Activated CD4-positive, alpha-beta T cell treated with anti-CD3 and anti-CD28 coated beads, Interleukin-2, amount 10 ng/mL, durations not matched to agents 24 days and 14 days (primary cell): ENCODE measurements at regions not wholly inside any gene's neighbourhood (a gene's known extent, or its start where the extent isn't known, plus 50 kb on each side); places are given as distances from the start of the nearest gene placed in this dataset.
A peak's percentile ranks its signal among the peaks of the same experiment; 100 is the strongest.

Experiments used
- DNase-seq: peaks from one replicate; pipeline ENCODE4 v3.0.0; 2022
- H3K27ac Mint-ChIP-seq: one replicate; pipeline ENCODE4 v1.8.0; 2022; ENCODE audit warnings: mild to moderate bottlenecking, mixed read lengths
- H3K27me3 Mint-ChIP-seq: one replicate; pipeline ENCODE4 v1.8.0; 2022; ENCODE audit warnings: mixed read lengths
- H3K36me3 Mint-ChIP-seq: one replicate; pipeline ENCODE4 v1.8.0; 2022; ENCODE audit warnings: low read depth, mild to moderate bottlenecking, mixed read lengths
- H3K4me1 Mint-ChIP-seq: one replicate; pipeline ENCODE4 v1.8.0; 2021; ENCODE audit warnings: mixed read lengths
- H3K4me3 Mint-ChIP-seq: one replicate; pipeline ENCODE4 v1.8.0; 2022; ENCODE audit warnings: mild to moderate bottlenecking, moderate library complexity, mixed read lengths
- H3K9me3 Mint-ChIP-seq: one replicate; pipeline ENCODE4 v1.8.0; 2021; ENCODE audit warnings: mixed read lengths
- intact Hi-C: fragments of 100-400 bp; cut with micrococcal nuclease; formaldehyde crosslinking; loops from one replicate; pipeline ENCODE4 v1.15.1; 2023

DNA sequence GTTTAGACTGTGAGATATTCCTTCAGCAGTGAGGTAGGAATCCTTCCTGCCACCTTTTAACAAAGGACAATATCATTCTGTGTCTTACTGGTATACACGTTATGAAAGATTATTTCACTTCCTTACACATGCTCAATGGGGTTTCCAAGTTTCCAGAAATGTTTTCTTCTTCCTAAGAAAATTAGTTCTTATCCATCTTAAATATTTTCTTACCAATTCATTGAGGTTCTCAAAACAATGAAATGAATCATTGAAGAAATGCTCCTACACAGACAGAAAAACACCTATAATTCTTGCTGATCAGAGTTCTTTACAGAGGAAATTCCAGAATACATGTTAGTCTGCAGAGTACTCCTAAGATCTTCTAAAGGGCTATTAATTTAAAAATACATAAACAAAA, 51.4 kb upstream of the SEC61G start:
- no peak overlapping the region for H3K27ac Mint-ChIP-seq
- intact Hi-C loops = no loop called here
- H3K27me3 Mint-ChIP-seq = no peaks in the 10 kb centered on the region
- no peaks in the 10 kb centered on the region for H3K9me3 Mint-ChIP-seq
- H3K4me1 Mint-ChIP-seq = no peaks in the 10 kb centered on the region
- DNase-seq = no peak
- no peaks in the 10 kb centered on the region for H3K36me3 Mint-ChIP-seq
- no peak overlapping the region for H3K4me3 Mint-ChIP-seq

DNA sequence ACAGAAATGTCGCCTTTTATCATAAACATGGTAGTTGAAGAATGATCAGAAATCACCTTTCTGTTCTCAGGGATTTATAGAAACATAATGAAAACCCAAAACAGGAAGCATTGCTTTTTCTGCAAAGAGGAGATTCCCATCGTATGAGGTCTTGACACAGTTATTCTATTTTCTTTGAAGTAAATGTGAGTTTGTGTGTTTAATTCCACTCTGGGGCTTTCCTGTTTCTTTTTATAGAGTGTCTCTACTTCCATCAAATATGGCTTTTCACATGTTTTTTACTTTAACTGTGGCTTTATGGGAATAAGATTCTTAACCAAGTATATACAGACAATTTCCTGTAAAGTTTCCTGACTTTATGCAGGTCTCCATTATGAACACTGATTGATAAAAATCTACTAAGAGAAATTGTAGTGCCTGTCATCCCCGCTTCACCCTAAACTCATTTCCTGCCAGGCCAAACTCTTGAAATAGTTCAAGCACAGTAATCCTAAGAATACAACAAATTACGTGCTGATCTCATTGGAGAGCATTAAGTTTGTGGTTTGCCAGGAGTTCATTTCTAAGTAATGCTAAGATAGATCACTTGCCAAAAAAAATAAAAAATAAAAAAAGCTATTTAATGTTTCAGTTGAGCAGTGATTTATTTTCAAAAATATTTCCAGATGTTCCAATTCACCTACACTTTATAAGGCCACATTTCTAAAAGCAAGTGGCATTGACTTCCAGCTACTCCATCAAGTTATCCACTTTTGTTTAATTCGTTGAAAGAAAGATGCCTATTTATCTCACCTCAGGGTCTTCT, 52.2 kb upstream of the SEC61G start:
- no peaks in the 10 kb centered on the region for H3K27me3 Mint-ChIP-seq
- H3K9me3 Mint-ChIP-seq = no peaks in the 10 kb centered on the region
- intact Hi-C loops = no loop called here
- no peaks in the 10 kb centered on the region for H3K4me1 Mint-ChIP-seq
- H3K36me3 Mint-ChIP-seq = no peaks in the 10 kb centered on the region
- no peak overlapping the region for H3K4me3 Mint-ChIP-seq
- no peak for DNase-seq
- H3K27ac Mint-ChIP-seq = no peak overlapping the region

DNA sequence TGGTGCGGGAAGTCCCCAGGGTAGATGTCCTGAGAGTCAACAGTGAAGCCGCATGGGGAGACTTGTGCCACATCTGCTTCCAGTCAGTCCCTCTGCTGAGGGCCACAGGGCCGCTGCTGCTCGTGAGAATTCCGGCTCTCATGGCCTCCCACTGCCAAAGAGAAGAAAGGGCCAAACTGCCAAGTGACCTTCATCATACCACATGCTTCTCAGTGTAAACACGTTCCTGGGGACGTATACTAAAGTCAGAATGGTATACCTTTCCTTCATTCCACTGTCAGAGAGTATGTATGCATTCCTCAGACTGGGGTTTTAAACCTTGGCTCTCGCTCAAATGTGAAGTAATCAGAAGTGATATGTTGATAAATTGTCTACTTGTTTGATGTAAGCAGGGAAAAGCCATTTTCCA, 52.8 kb upstream of the SEC61G start:
- Mint-ChIP-seq H3K4me1 (no peaks in the 10 kb centered on the region), H3K36me3 (no peaks in the 10 kb centered on the region), H3K27me3 (peaks cover 2% of the 10 kb centered on the region), H3K9me3 (no peaks in the 10 kb centered on the region), H3K27ac (no peak overlapping the region), H3K4me3 (no peak overlapping the region)
- intact Hi-C loops = no loop called here
- DNase-seq = peak; percentile 46

DNA sequence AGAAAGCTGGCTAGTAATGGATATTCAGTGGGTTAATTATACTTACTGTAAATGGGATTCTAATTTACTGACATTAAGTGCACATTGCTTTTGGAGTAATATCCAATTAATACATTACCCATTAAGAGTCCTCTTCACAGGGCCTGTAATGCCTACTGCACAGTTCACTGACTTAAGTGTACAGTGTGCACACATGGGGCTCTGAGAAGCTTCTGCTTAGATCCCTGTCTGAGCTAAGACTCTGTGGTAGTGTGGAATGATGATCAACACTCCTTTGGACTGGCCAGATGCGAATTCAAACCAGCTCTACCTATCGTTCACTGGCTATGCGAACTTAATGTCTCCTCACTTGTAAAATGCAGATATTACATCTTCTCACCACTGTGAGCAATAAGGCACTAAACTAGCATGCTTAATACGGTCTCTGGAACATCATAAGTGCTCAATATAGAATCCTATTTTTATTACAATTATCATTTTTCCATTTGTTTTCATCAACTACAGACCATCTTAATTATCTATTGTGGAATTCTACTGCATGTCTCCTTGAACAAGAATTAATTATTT, 53.8 kb upstream of the SEC61G start:
- intact Hi-C loops = no loop called here
- Mint-ChIP-seq H3K27me3 (peaks cover 9% of the 10 kb centered on the region), H3K9me3 (no peaks in the 10 kb centered on the region), H3K4me1 (no peaks in the 10 kb centered on the region), H3K27ac (no peak overlapping the region), H3K36me3 (no peaks in the 10 kb centered on the region), H3K4me3 (no peak overlapping the region)
- DNase-seq = no peak

DNA sequence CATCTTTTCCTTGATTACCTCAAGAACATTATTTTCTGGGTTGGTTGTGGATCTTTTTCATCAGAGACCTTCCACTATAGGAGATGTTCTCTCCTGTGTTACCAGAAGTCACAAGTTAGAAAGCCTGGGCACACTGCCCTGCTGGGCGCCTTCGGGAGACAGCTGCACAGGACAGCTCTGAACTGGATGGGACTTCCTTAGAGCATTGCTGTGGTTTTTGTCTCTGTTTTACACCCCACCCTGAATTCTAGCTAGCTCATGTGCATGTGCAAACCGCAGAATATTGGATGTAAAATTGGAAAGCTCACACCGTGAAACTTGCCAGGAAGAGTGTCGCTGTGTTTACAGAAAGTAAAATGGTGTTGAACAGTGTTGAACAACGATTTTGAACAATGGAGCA, 54.4 kb upstream of the SEC61G start:
- intact Hi-C loops = no loop called here
- no peak for DNase-seq
- H3K27ac Mint-ChIP-seq = no peak overlapping the region
- H3K9me3 Mint-ChIP-seq = no peaks in the 10 kb centered on the region
- no peaks in the 10 kb centered on the region for H3K4me1 Mint-ChIP-seq
- peaks cover 9% of the 10 kb centered on the region for H3K27me3 Mint-ChIP-seq
- H3K36me3 Mint-ChIP-seq = no peaks in the 10 kb centered on the region
- no peak overlapping the region for H3K4me3 Mint-ChIP-seq

DNA sequence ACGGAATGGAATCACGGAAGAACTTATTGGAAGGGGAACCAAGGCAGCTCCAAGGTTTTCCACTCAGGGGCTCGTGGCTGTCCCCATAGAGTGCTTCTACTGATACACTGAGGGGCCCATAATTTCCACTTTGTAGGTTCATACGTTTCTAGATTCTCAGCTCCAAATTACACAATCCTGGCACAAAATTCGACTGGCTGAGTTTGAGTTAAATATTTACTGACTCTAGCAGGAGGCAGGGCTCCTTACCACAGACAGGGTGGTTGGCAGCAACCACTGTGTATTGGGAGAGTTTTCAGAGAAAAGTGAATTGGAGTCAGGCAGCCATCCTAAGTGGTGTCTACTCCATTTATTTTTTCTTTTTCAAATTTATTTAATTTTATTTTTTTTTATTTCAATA, 55.4 kb upstream of the SEC61G start:
- no peak for DNase-seq
- Mint-ChIP-seq H3K27me3 (peaks cover 9% of the 10 kb centered on the region), H3K4me3 (no peak overlapping the region), H3K4me1 (no peaks in the 10 kb centered on the region), H3K9me3 (no peaks in the 10 kb centered on the region), H3K27ac (no peak overlapping the region), H3K36me3 (no peaks in the 10 kb centered on the region)
- intact Hi-C loops = no loop called here

DNA sequence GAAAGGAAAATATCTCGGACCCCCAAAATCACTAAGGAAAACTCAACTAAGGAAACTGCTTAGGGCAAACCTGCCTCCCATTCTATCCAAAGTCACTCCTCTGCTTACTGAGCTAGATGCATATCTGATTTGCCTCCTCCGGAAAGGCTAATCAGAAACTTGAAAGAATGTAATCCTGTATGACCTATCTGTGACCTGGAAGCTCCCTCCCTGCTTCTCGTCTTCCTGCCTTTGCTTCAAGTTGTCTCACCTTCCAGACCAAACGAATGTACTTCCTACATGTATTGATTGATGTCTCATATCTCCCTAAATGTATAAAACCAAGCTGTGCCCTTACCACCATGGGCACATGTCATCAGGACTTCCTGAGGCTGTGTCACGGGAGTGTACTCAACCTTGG, 58.1 kb upstream of the SEC61G start:
- Mint-ChIP-seq H3K4me3 (no peak overlapping the region), H3K36me3 (no peaks in the 10 kb centered on the region), H3K9me3 (no peaks in the 10 kb centered on the region), H3K27ac (no peak overlapping the region), H3K27me3 (peaks cover 16% of the 10 kb centered on the region), H3K4me1 (no peaks in the 10 kb centered on the region)
- no peak for DNase-seq
- intact Hi-C loops = no loop called here

DNA sequence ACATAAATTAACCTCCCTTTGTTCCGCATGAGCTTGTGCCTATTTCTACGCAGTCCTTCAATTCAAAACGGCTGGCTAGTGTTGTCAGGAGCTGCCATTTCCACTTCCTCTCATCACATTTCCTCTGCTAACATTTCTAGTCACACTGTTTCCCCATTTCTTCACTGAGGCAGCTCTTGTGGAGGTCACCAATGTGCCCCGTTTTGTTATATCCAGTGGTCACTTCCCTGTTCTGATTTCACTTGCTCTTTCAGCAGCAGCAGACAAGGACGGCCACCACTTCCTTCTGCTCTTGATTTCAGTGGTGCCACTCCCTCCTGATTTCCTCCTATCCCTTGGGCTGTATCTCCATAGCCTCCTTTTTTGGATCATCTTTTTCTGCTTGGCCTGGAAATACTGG, 64.8 kb upstream of the SEC61G start:
- H3K9me3 Mint-ChIP-seq = no peaks in the 10 kb centered on the region
- no peaks in the 10 kb centered on the region for H3K36me3 Mint-ChIP-seq
- H3K4me1 Mint-ChIP-seq = no peaks in the 10 kb centered on the region
- intact Hi-C loops = no loop called here
- H3K27ac Mint-ChIP-seq = no peak overlapping the region
- peaks cover 10% of the 10 kb centered on the region for H3K27me3 Mint-ChIP-seq
- DNase-seq = no peak
- no peak overlapping the region for H3K4me3 Mint-ChIP-seq

DNA sequence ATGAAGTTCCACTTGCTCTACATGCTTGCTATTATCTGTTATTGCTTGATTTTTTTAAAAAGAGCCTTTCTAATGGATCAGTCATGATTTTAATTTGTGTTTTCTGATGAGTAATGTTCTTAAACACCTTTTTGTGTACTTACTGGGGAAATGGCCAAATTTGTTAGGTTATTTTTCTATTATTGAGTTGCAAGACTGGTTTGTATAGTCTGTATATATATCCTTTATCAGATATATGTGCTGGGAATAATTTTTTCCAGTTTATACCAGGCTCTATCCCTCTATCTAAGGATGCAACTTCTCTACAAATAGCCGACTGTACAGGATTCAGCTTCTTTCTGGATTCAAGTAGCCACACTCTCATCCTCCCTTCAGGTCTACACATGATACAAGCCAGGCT, 65.6 kb upstream of the SEC61G start:
- no peaks in the 10 kb centered on the region for H3K4me1 Mint-ChIP-seq
- peaks cover 10% of the 10 kb centered on the region for H3K27me3 Mint-ChIP-seq
- DNase-seq = no peak
- intact Hi-C loops = no loop called here
- no peak overlapping the region for H3K4me3 Mint-ChIP-seq
- H3K9me3 Mint-ChIP-seq = no peaks in the 10 kb centered on the region
- H3K36me3 Mint-ChIP-seq = no peaks in the 10 kb centered on the region
- H3K27ac Mint-ChIP-seq = no peak overlapping the region

DNA sequence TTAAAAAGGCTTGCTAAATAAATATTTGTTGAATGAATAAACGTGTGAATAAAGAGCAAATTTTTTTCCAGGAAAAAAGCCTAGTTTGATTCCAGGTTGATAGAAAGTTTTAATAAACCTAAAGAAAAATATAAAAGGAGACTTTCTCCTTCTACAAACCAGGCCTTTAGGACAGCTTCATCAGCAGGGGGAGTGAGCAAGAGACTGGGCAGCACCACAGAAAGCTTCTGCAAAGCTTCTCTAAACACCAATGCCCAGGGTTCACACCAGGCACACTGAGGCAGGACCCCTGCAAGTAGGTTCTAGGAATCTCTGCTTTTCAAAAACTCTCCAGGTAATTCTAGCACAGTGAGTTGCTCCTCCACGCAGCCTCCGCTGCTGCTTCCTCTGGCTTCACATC, 66.4 kb upstream of the SEC61G start:
- no peaks in the 10 kb centered on the region for H3K36me3 Mint-ChIP-seq
- intact Hi-C loops = no loop called here

DNA sequence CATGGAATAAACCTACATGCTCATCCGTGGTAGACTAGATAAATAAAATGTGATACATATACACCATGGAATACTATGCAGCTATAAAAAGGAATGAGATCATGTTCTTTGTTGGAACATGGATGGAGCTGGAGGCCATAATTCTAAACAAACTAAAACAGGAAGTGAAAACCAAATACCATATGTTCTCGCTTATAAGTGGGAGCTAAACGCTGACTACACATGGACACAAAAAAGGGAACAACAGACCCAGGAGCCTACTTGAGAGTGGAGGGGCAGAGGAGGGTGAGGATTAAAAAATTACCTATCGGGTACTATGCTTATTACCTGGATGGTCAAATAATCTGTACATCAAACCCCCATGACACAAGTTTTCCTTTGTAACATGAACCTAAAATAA, 68.7 kb upstream of the SEC61G start:
- H3K9me3 Mint-ChIP-seq = no peaks in the 10 kb centered on the region
- intact Hi-C loops = no loop called here
- no peak overlapping the region for H3K4me3 Mint-ChIP-seq
- H3K27ac Mint-ChIP-seq = no peak overlapping the region
- peaks cover 5% of the 10 kb centered on the region for H3K27me3 Mint-ChIP-seq
- DNase-seq = no peak
- H3K36me3 Mint-ChIP-seq = no peaks in the 10 kb centered on the region
- no peaks in the 10 kb centered on the region for H3K4me1 Mint-ChIP-seq

More for the DNA sequence above, 66.4 kb upstream of the SEC61G start:
- Mint-ChIP-seq H3K4me1 (no peaks in the 10 kb centered on the region), H3K4me3 (no peak overlapping the region), H3K27me3 (peaks cover 10% of the 10 kb centered on the region), H3K9me3 (no peaks in the 10 kb centered on the region), H3K27ac (no peak overlapping the region)
- no peak for DNase-seq

DNA sequence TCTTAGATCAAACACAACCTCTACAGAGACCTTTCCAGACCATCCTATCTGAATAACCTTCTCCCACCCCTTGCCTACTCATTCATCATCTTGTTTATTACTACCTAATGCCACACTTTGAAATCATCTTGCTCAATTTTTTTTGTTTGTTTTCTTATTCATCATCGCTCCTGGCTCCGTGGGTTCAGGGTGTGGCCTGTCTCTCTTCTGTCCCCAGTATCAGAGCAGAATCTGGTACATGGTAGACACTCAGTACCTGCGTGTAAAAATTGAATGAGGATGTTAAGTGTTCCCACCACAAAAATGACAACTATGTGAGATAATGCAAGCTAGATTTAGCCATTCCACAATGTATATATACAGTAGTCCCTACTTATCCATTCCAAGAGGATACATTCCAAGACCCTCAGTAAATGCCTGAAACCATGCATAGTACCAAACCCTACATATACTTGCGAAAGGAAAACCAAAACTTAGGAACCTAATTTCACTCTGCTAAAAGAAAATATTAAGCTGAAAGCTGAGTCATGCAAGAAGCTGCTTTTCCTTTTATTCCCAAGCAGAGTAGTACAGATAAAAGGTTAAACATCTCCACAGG, 72.1 kb upstream of the SEC61G start:
- peaks cover 2% of the 10 kb centered on the region for H3K27me3 Mint-ChIP-seq
- H3K4me3 Mint-ChIP-seq = no peak overlapping the region
- intact Hi-C loops = no loop called here
- no peaks in the 10 kb centered on the region for H3K36me3 Mint-ChIP-seq
- H3K9me3 Mint-ChIP-seq = no peaks in the 10 kb centered on the region
- H3K27ac Mint-ChIP-seq = no peak overlapping the region
- no peak for DNase-seq
- H3K4me1 Mint-ChIP-seq = no peaks in the 10 kb centered on the region

DNA sequence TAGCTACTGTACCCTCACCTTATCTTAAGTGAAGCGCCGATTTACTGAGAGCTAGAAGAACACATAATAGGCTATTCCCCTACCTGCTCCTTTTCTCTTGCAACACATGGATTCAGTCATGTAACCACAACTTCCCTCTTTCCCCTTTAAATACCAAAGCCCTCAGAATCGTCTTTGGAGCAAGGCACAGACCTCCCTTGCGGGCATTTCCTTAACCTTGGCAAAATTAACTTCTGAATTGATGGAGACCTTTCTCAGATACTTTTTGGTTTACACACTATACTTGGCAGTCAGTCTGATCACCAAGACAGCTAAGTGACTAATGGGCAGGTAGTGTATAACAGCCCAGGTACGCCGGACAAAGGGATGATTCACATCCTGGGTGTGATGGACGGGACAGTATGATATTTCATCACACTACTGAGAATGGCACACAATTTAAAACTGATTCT, 72.7 kb upstream of the SEC61G start:
- Mint-ChIP-seq H3K4me1 (no peaks in the 10 kb centered on the region), H3K9me3 (no peaks in the 10 kb centered on the region), H3K4me3 (no peak overlapping the region), H3K27me3 (peaks cover 2% of the 10 kb centered on the region), H3K27ac (no peak overlapping the region), H3K36me3 (no peaks in the 10 kb centered on the region)
- no peak for DNase-seq
- intact Hi-C loops = no loop called here

DNA sequence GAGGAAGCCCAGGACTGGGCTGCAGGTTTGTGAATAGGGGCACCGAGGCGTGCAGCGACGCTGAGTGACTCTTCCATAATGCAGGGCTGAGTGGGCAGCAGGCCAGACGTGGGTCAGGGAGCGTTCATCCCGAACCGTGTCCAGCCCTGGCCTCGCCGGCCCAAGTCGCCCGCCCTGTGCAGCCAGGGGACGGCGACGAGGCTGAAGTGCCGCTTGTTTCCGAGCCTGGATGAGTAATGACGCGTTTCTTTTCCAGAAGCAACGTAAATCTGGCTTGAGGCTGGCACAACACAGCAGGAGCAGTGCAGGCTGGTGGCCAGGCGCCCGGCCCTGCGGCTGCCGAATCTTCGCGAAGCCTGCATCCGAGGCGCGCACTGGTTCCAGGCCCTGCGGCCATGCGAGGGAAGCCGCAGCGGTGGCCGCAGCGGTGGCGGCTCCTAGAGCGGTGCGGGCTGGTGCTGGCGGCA, 74.0 kb upstream of the SEC61G start:
- intact Hi-C loops = no loop called here
- DNase-seq = no peak
- Mint-ChIP-seq H3K4me3 (no peak overlapping the region), H3K27me3 (peaks cover 2% of the 10 kb centered on the region), H3K27ac (no peak overlapping the region), H3K9me3 (no peaks in the 10 kb centered on the region), H3K36me3 (no peaks in the 10 kb centered on the region), H3K4me1 (no peaks in the 10 kb centered on the region)
